ENCODE measurements at regions not wholly inside any gene's neighbourhood (a gene's known extent, or its start where the extent isn't known, plus 50 kb on each side); places are given as distances from the start of the nearest gene placed in this dataset.

- no peak for ATAC-seq
- TF ChIP-seq SNAI2 (CRISPR knock-in tag; IDR thresholded peaks at IDR 0.05): no peak
- TF ChIP-seq BACH2 (CRISPR knock-in tag; IDR thresholded peaks at IDR 0.05; ENCODE audit: borderline replicate concordance): no peak
- TF ChIP-seq ARNTL (CRISPR knock-in tag; IDR thresholded peaks at IDR 0.05; ENCODE audit: borderline replicate concordance, low read depth): no peak
- TF ChIP-seq OSR1 (CRISPR knock-in tag; IDR thresholded peaks at IDR 0.05): no peak
- TF ChIP-seq PATZ1 (CRISPR knock-in tag; IDR thresholded peaks at IDR 0.05; ENCODE audit: borderline replicate concordance): no peak
- no peak for TF ChIP-seq GLIS3 (CRISPR knock-in tag; IDR thresholded peaks at IDR 0.05)
- TF ChIP-seq ZFP30 (CRISPR knock-in tag; IDR thresholded peaks at IDR 0.05): no peak
- TF ChIP-seq TOX (CRISPR knock-in tag; IDR thresholded peaks at IDR 0.05; ENCODE audit: borderline replicate concordance): no peak
Observed at GRCh38 chr16:73311857-73312723, 264.2 kb upstream of the ZFHX3 start.

- TF ChIP-seq PATZ1 (CRISPR knock-in tag; IDR thresholded peaks at IDR 0.05; ENCODE audit: borderline replicate concordance): no peak
- no peak for TF ChIP-seq GLIS3 (CRISPR knock-in tag; IDR thresholded peaks at IDR 0.05)
- TF ChIP-seq OSR1 (CRISPR knock-in tag; IDR thresholded peaks at IDR 0.05): no peak
- TF ChIP-seq TSHZ2 (CRISPR knock-in tag; IDR thresholded peaks at IDR 0.05): no peak
- TF ChIP-seq TCF4 (CRISPR knock-in tag; IDR thresholded peaks at IDR 0.05; ENCODE audit: borderline replicate concordance): no peak
- no peak for TF ChIP-seq POU6F1 (CRISPR knock-in tag; IDR thresholded peaks at IDR 0.05; ENCODE audit: borderline replicate concordance, low read depth)
- no peak for TF ChIP-seq CSDC2 (CRISPR knock-in tag; IDR thresholded peaks at IDR 0.05)
- TF ChIP-seq ZNF70 (CRISPR knock-in tag; IDR thresholded peaks at IDR 0.05): no peak
- no peak for TF ChIP-seq ZFP30 (CRISPR knock-in tag; IDR thresholded peaks at IDR 0.05)
- TF ChIP-seq CSRNP3 (CRISPR knock-in tag; IDR thresholded peaks at IDR 0.05): no peak
- no peak for TF ChIP-seq ZNF565 (CRISPR knock-in tag; conservative IDR thresholded peaks at IDR 0.05; ENCODE audit: low read depth)
- TF ChIP-seq CREB5 (CRISPR knock-in tag; IDR thresholded peaks at IDR 0.05; ENCODE audit: low read depth): no peak
- no peak for TF ChIP-seq ZNF8 (CRISPR knock-in tag; IDR thresholded peaks at IDR 0.05)
- no peak for TF ChIP-seq ESRRG (CRISPR knock-in tag; IDR thresholded peaks at IDR 0.05)
- no peak for TF ChIP-seq ZFP3 (CRISPR knock-in tag; IDR thresholded peaks at IDR 0.05)
- TF ChIP-seq ARNTL (CRISPR knock-in tag; IDR thresholded peaks at IDR 0.05; ENCODE audit: borderline replicate concordance, low read depth): no peak
- no peak for TF ChIP-seq BACH2 (CRISPR knock-in tag; IDR thresholded peaks at IDR 0.05; ENCODE audit: borderline replicate concordance)
- ATAC-seq: no peak
Observed at GRCh38 chr16:73308771-73309170, 260.8 kb upstream of the ZFHX3 start.

Data from SK-N-SH treated with all-trans-retinoic acid at 6 μM for 48 hours (cell line).